ENCODE measurements at regions not wholly inside any gene's neighbourhood (a gene's known extent, or its start where the extent isn't known, plus 50 kb on each side); places are given as distances from the start of the nearest gene placed in this dataset.

GRCh38 chr2:155727187-155727895 lies 605.2 kb downstream of the NR4A2 start:
- Histone ChIP-seq H2BK120ac (ENCODE audit: low read depth, low read length, poor library complexity, severe bottlenecking) (no peak overlapping the region), H3T11ph (ENCODE audit: low read length) (no peak overlapping the region), H3K79me1 (ENCODE audit: insufficient read depth, low read depth, low read length, poor library complexity, severe bottlenecking) (no peaks in the 10 kb centered on the region), H3K9me3 (ENCODE audit: control insufficient read depth, low read depth, low read length) (no peaks in the 10 kb centered on the region), H2AFZ (ENCODE audit: low read length) (peak overlapping the region; percentile 34), H3K27me3 (ENCODE audit: insufficient read depth, low read length) (no peaks in the 10 kb centered on the region), H3K18ac (ENCODE audit: insufficient read length, low read depth, low read length) (no peak overlapping the region), H4K8ac (replicated peaks; ENCODE audit: insufficient read length, low read depth, low read length) (no peak overlapping the region), H3K23me2 (ENCODE audit: insufficient read length, low read depth, low read length, poor library complexity, severe bottlenecking) (no peaks in the 10 kb centered on the region), H3K23ac (ENCODE audit: insufficient read length, low read depth, low read length) (no peak overlapping the region), H3K4ac (ENCODE audit: low read depth, low read length) (no peak overlapping the region), H2BK15ac (ENCODE audit: low read depth, low read length) (no peak overlapping the region), H3K9ac (ENCODE audit: extremely low read depth, insufficient read length, low read length) (peak overlapping the region; percentile 0), H2BK20ac (ENCODE audit: low read depth, low read length, poor library complexity, severe bottlenecking) (no peak overlapping the region), H3K4me2 (ENCODE audit: insufficient read depth, insufficient read length, low read length) (peak overlapping the region; percentile 37), H2BK5ac (ENCODE audit: insufficient read length, low read length) (no peak overlapping the region), H3K56ac (ENCODE audit: insufficient read length, low read depth, low read length) (no peak overlapping the region), H4K5ac (ENCODE audit: insufficient read length, low read depth, low read length) (no peak overlapping the region), H2BK12ac (ENCODE audit: insufficient read length, low read depth, low read length) (no peak overlapping the region), H4K91ac (ENCODE audit: insufficient read length, low read depth, low read length) (no peak overlapping the region), H3K14ac (ENCODE audit: insufficient read depth, low read length) (no peak overlapping the region), H4K20me1 (ENCODE audit: control insufficient read depth, insufficient read depth, insufficient read length) (no peaks in the 10 kb centered on the region), H3K79me2 (ENCODE audit: insufficient read depth, low read length) (no peaks in the 10 kb centered on the region), H2AK5ac (ENCODE audit: insufficient read length, low read length) (no peak overlapping the region), H3K4me1 (ENCODE audit: insufficient read depth, low read length) (peaks cover 12% of the 10 kb centered on the region), H3K27ac (ENCODE audit: insufficient read length, low read depth, low read length) (peak overlapping the region; percentile 27)
- DNase-seq, result peak; percentile 38
- peak overlapping the region; percentile 67 to 96 (median 95) for H3K27ac Mint-ChIP-seq
- no peaks in the 10 kb centered on the region for H3K9me3 Mint-ChIP-seq
- H3K4me3 Mint-ChIP-seq, result peak overlapping the region; percentile 47 to 75
- no peaks in the 10 kb centered on the region for H3K27me3 Mint-ChIP-seq (ENCODE audit: low read depth)
- no CpG with 5 or more reads among the region's 10 CpGs for WGBS (ENCODE audit: extremely low coverage, insufficient read length, low lambda C conversion rate)
- H3K36me3 Mint-ChIP-seq (ENCODE audit: insufficient read depth in 1 of 3, low read depth in 3 of 3), result no peaks in the 10 kb centered on the region; a peak in 1 of 7 replicates
- TF ChIP-seq, protein P1, sequence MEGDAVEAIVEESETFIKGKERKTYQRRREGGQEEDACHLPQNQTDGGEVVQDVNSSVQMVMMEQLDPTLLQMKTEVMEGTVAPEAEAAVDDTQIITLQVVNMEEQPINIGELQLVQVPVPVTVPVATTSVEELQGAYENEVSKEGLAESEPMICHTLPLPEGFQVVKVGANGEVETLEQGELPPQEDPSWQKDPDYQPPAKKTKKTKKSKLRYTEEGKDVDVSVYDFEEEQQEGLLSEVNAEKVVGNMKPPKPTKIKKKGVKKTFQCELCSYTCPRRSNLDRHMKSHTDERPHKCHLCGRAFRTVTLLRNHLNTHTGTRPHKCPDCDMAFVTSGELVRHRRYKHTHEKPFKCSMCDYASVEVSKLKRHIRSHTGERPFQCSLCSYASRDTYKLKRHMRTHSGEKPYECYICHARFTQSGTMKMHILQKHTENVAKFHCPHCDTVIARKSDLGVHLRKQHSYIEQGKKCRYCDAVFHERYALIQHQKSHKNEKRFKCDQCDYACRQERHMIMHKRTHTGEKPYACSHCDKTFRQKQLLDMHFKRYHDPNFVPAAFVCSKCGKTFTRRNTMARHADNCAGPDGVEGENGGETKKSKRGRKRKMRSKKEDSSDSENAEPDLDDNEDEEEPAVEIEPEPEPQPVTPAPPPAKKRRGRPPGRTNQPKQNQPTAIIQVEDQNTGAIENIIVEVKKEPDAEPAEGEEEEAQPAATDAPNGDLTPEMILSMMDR (conservative IDR thresholded peaks at IDR 0.05), result no peak
- peaks cover 47 to 49% of the 10 kb centered on the region in 2 experiments for H3K4me1 Mint-ChIP-seq

Data from H9 (cell line).